K562 (cell line): ENCODE measurements at regions not wholly inside any gene's neighbourhood (a gene's known extent, or its start where the extent isn't known, plus 50 kb on each side); places are given as distances from the start of the nearest gene placed in this dataset.

ENCODE experiments used
- CREB1 ChIP-seq, 2 experiments: sonication (generic) in 1 of 2; formaldehyde crosslinking in 1 of 2; IDR thresholded peaks; 2 replicates each; pipeline versions ENCODE4 v1.6.1 to v1.8.0; 2012 to 2022; ENCODE audit warnings: inconsistent platforms in 1 of 2, mild to moderate bottlenecking in 1 of 2, missing genetic modification reagents in 1 of 2, moderate library complexity in 1 of 2
- POLR2A ChIP-seq: fragments of 450-650 bp; conservative IDR thresholded peaks from 2 replicates; pipeline ENCODE4 v1.6.1; 2016
- TF ChIP-seq, protein P1 (sequence below), 3 experiments: IDR thresholded peaks in 2 of 3; conservative IDR thresholded peaks in 1 of 3; 2 replicates each; pipeline ENCODE4 v1.5.1; 2011 to 2012; ENCODE audit warnings: low read length in 3 of 3, mild to moderate bottlenecking in 3 of 3, control low read depth in 2 of 3, improper control_type of control experiment in 1 of 3, inconsistent platforms in 1 of 3, low read depth in 1 of 3, mixed read lengths in 1 of 3, moderate library complexity in 1 of 3; ENCODE audit not compliant: insufficient read depth in 2 of 3
- TF ChIP-seq, protein P2 (sequence below): sonication (generic); formaldehyde crosslinking; IDR thresholded peaks from 2 replicates; pipeline ENCODE4 v1.9.0; 2022; ENCODE audit warnings: mild to moderate bottlenecking, missing genetic modification reagents
- TF ChIP-seq, protein P3 (sequence below), 3 experiments: fragments of 200-800 bp in 1 of 3; sonication (Bioruptor generic) in 1 of 3; sonication (generic) in 1 of 3; formaldehyde crosslinking in 1 of 3; IDR thresholded peaks; 2 replicates each; pipeline versions ENCODE4 v1.6.1 to v1.8.0; 2016 to 2022; ENCODE audit warnings: mild to moderate bottlenecking in 2 of 3, missing compliant biosample characterization in 2 of 3, missing genetic modification characterization in 2 of 3, missing genetic modification reagents in 1 of 3

DNA sequence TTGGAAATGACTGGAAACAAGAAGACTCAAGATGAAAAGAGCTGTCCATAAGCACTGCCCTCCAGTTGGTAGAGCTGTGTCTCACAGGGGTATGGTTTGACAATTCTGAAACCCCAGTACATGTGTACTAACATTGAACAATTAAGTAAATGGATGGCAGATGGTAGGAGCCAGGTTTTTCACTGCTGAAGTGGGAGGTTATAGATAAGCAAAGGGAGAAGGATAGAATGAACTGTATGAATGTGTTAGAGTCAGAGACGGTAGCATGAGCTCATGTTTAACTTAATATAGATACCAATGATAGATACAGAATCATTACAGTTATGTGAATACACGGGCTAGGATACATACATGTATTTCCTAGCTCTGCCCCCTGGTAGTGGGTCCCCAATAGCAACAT, 95.0 kb upstream of the SIRPA start:
- TF ChIP-seq, protein P1, sequence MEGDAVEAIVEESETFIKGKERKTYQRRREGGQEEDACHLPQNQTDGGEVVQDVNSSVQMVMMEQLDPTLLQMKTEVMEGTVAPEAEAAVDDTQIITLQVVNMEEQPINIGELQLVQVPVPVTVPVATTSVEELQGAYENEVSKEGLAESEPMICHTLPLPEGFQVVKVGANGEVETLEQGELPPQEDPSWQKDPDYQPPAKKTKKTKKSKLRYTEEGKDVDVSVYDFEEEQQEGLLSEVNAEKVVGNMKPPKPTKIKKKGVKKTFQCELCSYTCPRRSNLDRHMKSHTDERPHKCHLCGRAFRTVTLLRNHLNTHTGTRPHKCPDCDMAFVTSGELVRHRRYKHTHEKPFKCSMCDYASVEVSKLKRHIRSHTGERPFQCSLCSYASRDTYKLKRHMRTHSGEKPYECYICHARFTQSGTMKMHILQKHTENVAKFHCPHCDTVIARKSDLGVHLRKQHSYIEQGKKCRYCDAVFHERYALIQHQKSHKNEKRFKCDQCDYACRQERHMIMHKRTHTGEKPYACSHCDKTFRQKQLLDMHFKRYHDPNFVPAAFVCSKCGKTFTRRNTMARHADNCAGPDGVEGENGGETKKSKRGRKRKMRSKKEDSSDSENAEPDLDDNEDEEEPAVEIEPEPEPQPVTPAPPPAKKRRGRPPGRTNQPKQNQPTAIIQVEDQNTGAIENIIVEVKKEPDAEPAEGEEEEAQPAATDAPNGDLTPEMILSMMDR (IDR thresholded peaks at IDR 0.05 in 2 of 3, conservative IDR thresholded peaks at IDR 0.05 in 1 of 3; ENCODE audit: insufficient read depth in 2 of 3, low read depth in 1 of 3, low read length in 3 of 3): no peak
- TF ChIP-seq POLR2A (no peak), CREB1 (IDR thresholded peaks at IDR 0.05) (no peak), CREB1 (CRISPR knock-in tag; IDR thresholded peaks at IDR 0.05) (no peak)
- TF ChIP-seq, protein P2, sequence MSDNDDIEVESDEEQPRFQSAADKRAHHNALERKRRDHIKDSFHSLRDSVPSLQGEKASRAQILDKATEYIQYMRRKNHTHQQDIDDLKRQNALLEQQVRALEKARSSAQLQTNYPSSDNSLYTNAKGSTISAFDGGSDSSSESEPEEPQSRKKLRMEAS (CRISPR knock-in tag): no peak
- TF ChIP-seq, protein P3, sequence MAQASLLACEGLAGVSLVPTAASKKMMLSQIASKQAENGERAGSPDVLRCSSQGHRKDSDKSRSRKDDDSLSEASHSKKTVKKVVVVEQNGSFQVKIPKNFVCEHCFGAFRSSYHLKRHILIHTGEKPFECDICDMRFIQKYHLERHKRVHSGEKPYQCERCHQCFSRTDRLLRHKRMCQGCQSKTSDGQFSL (CRISPR knock-in tag; IDR thresholded peaks at IDR 0.05): no peak
- TF ChIP-seq, protein P3 (tag; IDR thresholded peaks at IDR 0.05): no peak
